H1 (cell line): ENCODE measurements at regions not wholly inside any gene's neighbourhood (a gene's known extent, or its start where the extent isn't known, plus 50 kb on each side); places are given as distances from the start of the nearest gene placed in this dataset.

Experiments
- POLR2A ChIP-seq, 2 experiments: IDR thresholded peaks; 1 replicate in 1 of 2; 2 replicates in 1 of 2; pipeline ENCODE4 v1.6.1; 2011; ENCODE audit warnings: low read depth in 2 of 2, low read length in 2 of 2, mild to moderate bottlenecking in 2 of 2; ENCODE audit errors: control extremely low read depth in 1 of 2
- POLR2AphosphoS5 ChIP-seq: IDR thresholded peaks from 2 replicates; pipeline ENCODE4 v1.6.1; 2011; ENCODE audit warnings: low read depth, low read length
- SRF ChIP-seq: IDR thresholded peaks from 2 replicates; pipeline ENCODE4 v1.6.1; 2011; ENCODE audit warnings: mild to moderate bottlenecking, low read depth, low read length, moderate library complexity
- TF ChIP-seq, protein P1 (sequence below), 3 experiments: IDR thresholded peaks; 1 replicate in 2 of 3; 2 replicates in 1 of 3; pipeline versions ENCODE4 v1.5.1 to v1.6.1; 2011; ENCODE audit warnings: low read length in 3 of 3, mild to moderate bottlenecking in 3 of 3, inconsistent platforms in 2 of 3, low read depth in 1 of 3, moderate library complexity in 1 of 3; ENCODE audit not compliant: insufficient read depth in 1 of 3; ENCODE audit errors: control extremely low read depth in 1 of 3
- TF ChIP-seq, protein P2 (sequence below): IDR thresholded peaks from 2 replicates; pipeline ENCODE4 v1.6.1; 2011; ENCODE audit warnings: low read depth, mild to moderate bottlenecking, low read length; ENCODE audit not compliant: insufficient read depth

- TF ChIP-seq, protein P1, sequence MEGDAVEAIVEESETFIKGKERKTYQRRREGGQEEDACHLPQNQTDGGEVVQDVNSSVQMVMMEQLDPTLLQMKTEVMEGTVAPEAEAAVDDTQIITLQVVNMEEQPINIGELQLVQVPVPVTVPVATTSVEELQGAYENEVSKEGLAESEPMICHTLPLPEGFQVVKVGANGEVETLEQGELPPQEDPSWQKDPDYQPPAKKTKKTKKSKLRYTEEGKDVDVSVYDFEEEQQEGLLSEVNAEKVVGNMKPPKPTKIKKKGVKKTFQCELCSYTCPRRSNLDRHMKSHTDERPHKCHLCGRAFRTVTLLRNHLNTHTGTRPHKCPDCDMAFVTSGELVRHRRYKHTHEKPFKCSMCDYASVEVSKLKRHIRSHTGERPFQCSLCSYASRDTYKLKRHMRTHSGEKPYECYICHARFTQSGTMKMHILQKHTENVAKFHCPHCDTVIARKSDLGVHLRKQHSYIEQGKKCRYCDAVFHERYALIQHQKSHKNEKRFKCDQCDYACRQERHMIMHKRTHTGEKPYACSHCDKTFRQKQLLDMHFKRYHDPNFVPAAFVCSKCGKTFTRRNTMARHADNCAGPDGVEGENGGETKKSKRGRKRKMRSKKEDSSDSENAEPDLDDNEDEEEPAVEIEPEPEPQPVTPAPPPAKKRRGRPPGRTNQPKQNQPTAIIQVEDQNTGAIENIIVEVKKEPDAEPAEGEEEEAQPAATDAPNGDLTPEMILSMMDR (IDR thresholded peaks at IDR 0.05; ENCODE audit: control extremely low read depth in 1 of 3, insufficient read depth in 1 of 3, low read depth in 1 of 3, low read length in 3 of 3): no peak
- no peak for TF ChIP-seq POLR2AphosphoS5
- TF ChIP-seq, protein P2, sequence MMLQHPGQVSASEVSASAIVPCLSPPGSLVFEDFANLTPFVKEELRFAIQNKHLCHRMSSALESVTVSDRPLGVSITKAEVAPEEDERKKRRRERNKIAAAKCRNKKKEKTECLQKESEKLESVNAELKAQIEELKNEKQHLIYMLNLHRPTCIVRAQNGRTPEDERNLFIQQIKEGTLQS: no peak
- TF ChIP-seq POLR2A (IDR thresholded peaks at IDR 0.05; ENCODE audit: control extremely low read depth in 1 of 2, low read depth in 2 of 2, low read length in 2 of 2): no peak
- no peak for TF ChIP-seq SRF
Observed at GRCh38 chr1:87449348-87449963, 120.8 kb downstream of the LMO4 start.
